ENCODE measurements at regions not wholly inside any gene's neighbourhood (a gene's known extent, or its start where the extent isn't known, plus 50 kb on each side); places are given as distances from the start of the nearest gene placed in this dataset.

GRCh38 chr3:23735062-23735461 is 70.7 kb upstream of the UBE2E1 start:
- TF ChIP-seq CTCF (optimal IDR thresholded peaks at IDR 0.05 in 1 of 3, IDR thresholded peaks at IDR 0.05 in 1 of 3, conservative IDR thresholded peaks at IDR 0.05 in 1 of 3; ENCODE audit: extremely low read depth in 1 of 3, insufficient read depth in 2 of 3, low read length in 3 of 3) (no peak), EZH2 (IDR thresholded peaks at IDR 0.05; ENCODE audit: low read length) (no peak)

All from keratinocyte (primary cell).